PC-9 (cell line): ENCODE measurements at regions not wholly inside any gene's neighbourhood (a gene's known extent, or its start where the extent isn't known, plus 50 kb on each side); places are given as distances from the start of the nearest gene placed in this dataset.

Source experiments
- CTCF ChIP-seq: fragments of 200-600 bp; sonication (generic); conservative IDR thresholded peaks from 2 replicates; pipeline ENCODE4 v1.6.1; 2017; ENCODE audit warnings: mixed run types, antibody characterized with exemption, mild to moderate bottlenecking, moderate library complexity
- EZH2 ChIP-seq: fragments of 200-600 bp; sonication (generic); IDR thresholded peaks from 2 replicates; pipeline ENCODE4 v1.8.0; 2017; ENCODE audit warnings: antibody characterized with exemption, low read depth

- TF ChIP-seq EZH2 (no peak), CTCF (no peak)
Measured at GRCh38 chr7:159200421-159200820, 55.8 kb upstream of the VIPR2 start.
